NT2/D1 (cell line): ENCODE measurements at regions not wholly inside any gene's neighbourhood (a gene's known extent, or its start where the extent isn't known, plus 50 kb on each side); places are given as distances from the start of the nearest gene placed in this dataset.

Experiments used
- DNase-seq: peaks from one replicate; pipeline ENCODE4 v3.0.0-alpha.2; 2011; ENCODE audit warnings: low read depth, low spot score
- H3K27me3 ChIP-seq: 2 replicates; pipeline ENCODE4 v1.6.0; 2011; ENCODE audit warnings: mild to moderate bottlenecking; ENCODE audit not compliant: insufficient read length, insufficient read depth
- H3K36me3 ChIP-seq: 2 replicates; pipeline ENCODE4 v1.6.1; 2011; ENCODE audit warnings: mild to moderate bottlenecking, low read length, mixed read lengths; ENCODE audit not compliant: insufficient read depth, insufficient read length
- H3K4me1 ChIP-seq: 2 replicates; pipeline ENCODE4 v1.5.1; 2011; ENCODE audit not compliant: insufficient read depth, insufficient read length
- H3K4me3 ChIP-seq: 2 replicates; pipeline ENCODE4 v1.5.1; 2011; ENCODE audit warnings: low read depth; ENCODE audit not compliant: insufficient read length
- H3K9ac ChIP-seq: 2 replicates; pipeline ENCODE4 v1.6.0; 2011; ENCODE audit warnings: low read depth; ENCODE audit not compliant: insufficient read length
- H3K9me3 ChIP-seq: 2 replicates; pipeline ENCODE4 v1.5.1; 2011; ENCODE audit warnings: mild to moderate bottlenecking, low read length; ENCODE audit not compliant: insufficient read depth
- SUZ12 ChIP-seq: IDR thresholded peaks from 2 replicates; pipeline ENCODE4 v1.6.1; 2011; ENCODE audit not compliant: insufficient read length, insufficient read depth; ENCODE audit errors: extremely low read depth
- YY1 ChIP-seq: IDR thresholded peaks from 2 replicates; pipeline ENCODE4 v1.6.1; 2011; ENCODE audit not compliant: insufficient read length, insufficient read depth
- ZNF274 ChIP-seq: IDR thresholded peaks from 2 replicates; pipeline ENCODE4 v1.6.1; 2011; ENCODE audit warnings: mild to moderate bottlenecking, low read depth, low read length

DNA sequence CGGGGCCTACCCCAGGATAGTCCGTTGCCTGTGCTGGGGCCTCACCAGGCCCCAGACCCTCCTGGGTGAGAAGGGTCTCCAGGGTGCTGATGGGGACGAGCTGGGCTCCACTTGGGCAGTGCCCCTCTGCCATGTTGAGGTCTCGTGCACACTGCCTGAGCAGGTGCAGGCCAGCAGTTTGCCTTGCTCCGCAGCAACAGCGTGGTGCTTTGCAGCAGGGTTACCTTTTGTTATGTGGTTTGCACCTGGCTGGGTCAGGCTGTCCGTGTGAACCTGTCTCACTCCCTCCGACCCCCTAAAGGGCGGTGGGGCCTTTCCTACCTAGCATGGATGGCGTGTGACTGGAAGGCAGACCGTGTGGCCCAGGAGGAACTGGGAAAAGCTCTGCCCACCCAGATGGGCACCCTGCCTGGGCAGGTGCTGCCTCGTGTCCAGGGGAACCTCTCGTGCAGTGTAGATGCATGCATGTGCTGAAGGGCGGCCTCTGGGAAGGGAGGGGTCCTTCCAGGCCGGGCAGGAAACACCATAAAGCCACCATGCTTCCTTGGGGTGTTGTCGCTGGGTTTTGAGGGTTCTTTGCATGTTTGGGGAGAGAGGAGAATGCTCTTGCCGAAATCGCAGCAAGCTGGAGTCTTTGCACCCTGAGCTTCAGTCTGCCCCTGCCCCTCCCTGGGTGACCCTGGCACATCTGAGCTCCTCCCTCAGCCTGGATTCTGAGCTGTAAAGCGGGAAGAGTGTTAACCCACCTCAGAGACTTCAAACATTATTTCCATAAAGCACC lies 75.4 kb upstream of the PPARA start:
- H3K4me3 ChIP-seq = no peak overlapping the region
- TF ChIP-seq SUZ12 = no peak
- no peak for TF ChIP-seq YY1
- TF ChIP-seq ZNF274 = no peak
- H3K4me1 ChIP-seq = peaks cover 2% of the 10 kb centered on the region
- no peak for DNase-seq
- H3K9me3 ChIP-seq = no peaks in the 10 kb centered on the region
- no peaks in the 10 kb centered on the region for H3K36me3 ChIP-seq
- no peak overlapping the region for H3K9ac ChIP-seq
- H3K27me3 ChIP-seq = peaks cover 46% of the 10 kb centered on the region

DNA sequence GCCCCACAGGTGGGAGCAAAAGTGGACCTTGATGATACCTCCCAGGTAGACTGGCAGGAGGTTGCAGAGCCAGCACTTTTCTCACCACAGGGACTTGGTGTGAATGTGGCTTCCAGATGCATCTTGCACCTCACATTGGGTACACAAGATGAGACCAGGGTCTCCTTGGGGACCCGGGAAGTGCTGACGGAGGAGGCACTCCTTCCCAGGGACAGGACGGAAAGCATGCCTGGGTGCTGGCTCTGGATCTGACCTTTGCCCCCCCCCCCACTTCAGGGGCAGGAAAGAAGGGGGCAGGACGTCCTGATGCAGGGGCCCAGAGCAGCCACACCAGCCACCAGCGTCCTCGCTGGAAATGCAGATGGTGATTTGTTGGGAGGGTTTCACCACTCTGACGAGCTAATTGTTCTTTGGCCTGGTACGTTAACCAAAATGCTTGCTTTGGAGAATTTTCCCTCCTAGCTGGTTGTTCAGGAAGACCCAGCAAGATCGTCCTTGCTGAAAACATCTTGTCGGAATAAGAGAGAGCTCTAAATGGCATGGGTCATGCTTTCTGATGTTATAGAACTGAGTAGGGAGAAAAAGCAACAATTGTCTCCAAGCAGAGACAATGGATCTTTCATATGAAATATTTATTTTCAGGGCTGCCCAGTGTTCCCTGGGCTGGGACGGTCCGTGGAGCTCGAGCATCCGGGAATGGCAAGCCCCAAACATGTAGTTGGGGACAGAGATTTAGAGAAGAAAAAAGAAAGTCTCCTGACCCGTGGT lies 74.4 kb upstream of the PPARA start:
- H3K9me3 ChIP-seq = no peaks in the 10 kb centered on the region
- no peak overlapping the region for H3K9ac ChIP-seq
- H3K4me3 ChIP-seq = no peak overlapping the region
- H3K36me3 ChIP-seq = no peaks in the 10 kb centered on the region
- TF ChIP-seq YY1 (no peak), ZNF274 (no peak), SUZ12 (no peak)
- peaks cover 2% of the 10 kb centered on the region for H3K4me1 ChIP-seq
- no peak for DNase-seq
- peaks cover 38% of the 10 kb centered on the region for H3K27me3 ChIP-seq

DNA sequence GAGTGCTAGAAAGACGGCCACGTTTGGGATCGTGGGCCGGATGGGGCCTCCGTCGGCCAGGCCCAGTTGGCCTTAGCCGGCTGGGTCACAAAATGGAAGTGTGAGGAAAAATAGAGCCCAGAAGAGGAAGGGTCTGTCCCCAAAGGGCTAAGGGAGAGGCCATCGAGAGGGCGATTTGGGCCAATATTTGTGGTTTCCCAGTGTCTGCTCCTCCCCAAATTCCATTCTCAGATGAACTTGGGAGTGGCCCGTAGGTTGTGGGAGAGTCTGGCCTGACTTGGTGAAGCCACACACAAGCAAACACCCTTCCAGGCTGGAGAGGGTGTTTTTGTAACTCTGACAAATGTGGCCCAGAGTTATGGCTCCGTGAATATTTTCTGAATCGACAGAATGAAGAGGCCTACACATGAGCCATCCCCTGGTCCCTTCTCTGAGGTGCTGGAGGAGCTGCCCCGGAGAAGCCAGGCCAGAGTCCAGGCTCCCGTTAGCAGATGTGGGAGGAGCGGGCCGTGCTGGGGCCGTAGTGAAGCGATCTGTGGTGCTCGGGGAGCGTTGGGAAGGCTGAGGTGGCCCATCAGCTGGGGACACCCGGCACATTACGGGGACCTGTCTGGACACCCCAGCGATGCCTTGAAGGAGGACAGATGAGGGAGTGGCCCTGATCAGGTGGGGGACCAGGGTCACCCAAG lies 73.5 kb upstream of the PPARA start:
- Histone ChIP-seq H3K4me1 (peaks cover 2% of the 10 kb centered on the region), H3K9ac (no peak overlapping the region), H3K4me3 (no peak overlapping the region), H3K9me3 (no peaks in the 10 kb centered on the region), H3K36me3 (no peaks in the 10 kb centered on the region), H3K27me3 (peaks cover 34% of the 10 kb centered on the region)
- TF ChIP-seq SUZ12 (no peak), ZNF274 (no peak), YY1 (no peak)
- DNase-seq = no peak

DNA sequence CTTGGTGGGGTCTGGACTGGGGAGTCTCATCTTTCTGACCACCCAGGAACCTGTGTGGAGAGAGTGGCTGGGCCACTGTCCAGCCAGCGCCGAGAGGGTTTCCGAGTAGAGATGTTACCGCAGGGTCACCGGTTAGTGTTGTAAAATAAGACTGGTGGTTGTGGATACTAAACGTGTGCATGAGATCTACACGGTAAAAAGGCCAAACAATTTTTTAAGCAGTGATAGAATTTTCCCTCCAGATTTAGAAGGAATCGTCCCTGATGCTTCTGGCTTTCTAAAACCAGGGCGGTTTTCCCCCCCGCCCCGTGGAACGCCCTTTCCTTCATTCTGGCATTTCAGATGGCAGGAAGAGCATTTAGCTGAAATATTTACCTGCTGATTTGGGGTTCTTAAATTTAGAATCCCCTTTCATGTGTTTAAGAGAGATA lies 72.6 kb upstream of the PPARA start:
- no peaks in the 10 kb centered on the region for H3K36me3 ChIP-seq
- H3K9ac ChIP-seq = no peak overlapping the region
- peaks cover 2% of the 10 kb centered on the region for H3K4me1 ChIP-seq
- no peaks in the 10 kb centered on the region for H3K9me3 ChIP-seq
- H3K4me3 ChIP-seq = no peak overlapping the region
- peaks cover 25% of the 10 kb centered on the region for H3K27me3 ChIP-seq
- TF ChIP-seq ZNF274 (no peak), SUZ12 (no peak), YY1 (no peak)
- no peak for DNase-seq

DNA sequence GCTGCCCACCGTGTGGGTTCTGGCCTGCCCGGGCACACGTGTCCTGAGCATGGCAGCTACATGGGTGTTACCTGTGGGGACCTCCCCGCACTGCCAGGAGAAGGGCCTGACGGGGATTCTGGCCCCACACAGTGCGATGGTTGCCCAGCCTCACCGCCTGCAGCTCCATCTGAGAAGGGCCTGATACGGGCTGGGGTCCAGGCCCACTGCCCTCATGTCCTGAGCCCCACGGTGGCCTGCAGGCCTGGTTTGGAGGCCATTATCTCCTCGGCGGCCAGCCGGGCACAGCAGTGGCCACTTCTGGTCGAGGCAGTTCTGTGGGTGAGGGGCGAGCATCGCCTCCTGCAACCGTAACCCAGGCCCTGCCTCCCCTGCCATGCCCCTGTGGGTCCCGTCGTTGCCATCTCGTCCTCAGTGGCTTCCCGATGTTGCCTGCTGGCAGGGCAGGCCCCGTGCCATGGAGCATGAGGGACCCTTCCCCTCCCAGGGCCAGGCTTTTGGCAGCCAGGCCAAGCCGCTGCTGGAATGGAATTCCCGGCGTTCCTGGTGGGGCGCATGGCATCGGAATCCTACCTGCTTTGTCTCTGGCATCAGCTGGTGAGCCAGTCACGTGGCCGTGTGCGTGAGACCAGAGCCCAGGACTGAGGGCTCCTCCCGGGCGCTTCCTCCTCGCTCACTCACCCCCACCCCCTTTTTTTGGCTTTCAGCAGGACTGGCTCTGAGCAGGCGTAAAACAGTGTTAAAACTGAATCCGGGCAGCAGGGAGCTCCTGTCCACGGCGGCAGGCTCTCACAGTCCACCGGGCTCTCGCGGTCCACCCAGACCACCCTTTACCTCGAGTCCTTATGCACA lies 71.9 kb upstream of the PPARA start:
- H3K4me1 ChIP-seq = peaks cover 2% of the 10 kb centered on the region
- peaks cover 18% of the 10 kb centered on the region for H3K27me3 ChIP-seq
- H3K9ac ChIP-seq = no peak overlapping the region
- TF ChIP-seq SUZ12 = no peak
- TF ChIP-seq YY1 = no peak
- TF ChIP-seq ZNF274 = no peak
- no peaks in the 10 kb centered on the region for H3K36me3 ChIP-seq
- no peak for DNase-seq
- H3K4me3 ChIP-seq = no peak overlapping the region
- no peaks in the 10 kb centered on the region for H3K9me3 ChIP-seq

DNA sequence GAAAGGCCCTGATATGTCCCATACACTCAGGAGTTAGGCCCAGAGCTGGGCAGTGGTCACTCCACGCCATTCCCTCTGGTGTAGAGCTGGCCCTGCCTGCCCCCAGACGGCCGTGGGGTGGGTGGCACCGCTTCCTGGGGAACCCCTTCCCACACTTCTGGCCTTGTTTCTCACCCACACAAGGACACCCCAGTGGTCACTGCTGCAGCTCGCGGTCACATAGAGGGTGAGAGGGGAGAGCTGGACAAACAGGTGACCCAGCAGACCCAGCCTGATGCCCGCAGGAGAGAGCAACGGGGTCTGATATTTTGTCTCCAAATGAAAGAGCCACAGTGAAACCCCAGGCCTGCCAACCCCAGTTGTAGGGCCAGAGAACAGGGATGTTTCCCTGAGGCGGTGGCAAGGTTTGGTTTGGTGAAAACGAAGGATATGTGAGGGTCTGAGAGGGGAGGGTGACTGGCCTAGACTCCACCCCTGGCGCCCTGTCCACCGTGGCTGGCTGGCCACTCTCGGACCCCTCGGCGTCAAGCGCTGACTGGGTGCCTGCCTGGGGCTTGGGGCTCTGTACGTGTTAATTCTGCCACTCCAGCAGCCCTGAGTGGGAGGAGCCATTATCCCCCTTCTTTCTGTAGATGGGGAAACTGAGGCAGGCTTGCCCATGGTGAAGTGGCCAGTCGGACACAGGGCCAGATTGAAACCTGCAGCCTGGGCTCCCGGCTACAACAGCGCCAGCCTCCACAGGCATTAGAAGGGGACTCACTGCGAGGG lies 71.0 kb upstream of the PPARA start:
- Histone ChIP-seq H3K4me1 (peaks cover 2% of the 10 kb centered on the region), H3K4me3 (no peak overlapping the region)
- TF ChIP-seq SUZ12 (no peak), YY1 (no peak), ZNF274 (no peak)

More for the DNA sequence above, 71.0 kb upstream of the PPARA start:
- Histone ChIP-seq H3K36me3 (no peaks in the 10 kb centered on the region), H3K9me3 (no peaks in the 10 kb centered on the region), H3K27me3 (peaks cover 9% of the 10 kb centered on the region), H3K9ac (no peak overlapping the region)
- DNase-seq = no peak
